ENCODE measurements at regions not wholly inside any gene's neighbourhood (a gene's known extent, or its start where the extent isn't known, plus 50 kb on each side); places are given as distances from the start of the nearest gene placed in this dataset.

DNA sequence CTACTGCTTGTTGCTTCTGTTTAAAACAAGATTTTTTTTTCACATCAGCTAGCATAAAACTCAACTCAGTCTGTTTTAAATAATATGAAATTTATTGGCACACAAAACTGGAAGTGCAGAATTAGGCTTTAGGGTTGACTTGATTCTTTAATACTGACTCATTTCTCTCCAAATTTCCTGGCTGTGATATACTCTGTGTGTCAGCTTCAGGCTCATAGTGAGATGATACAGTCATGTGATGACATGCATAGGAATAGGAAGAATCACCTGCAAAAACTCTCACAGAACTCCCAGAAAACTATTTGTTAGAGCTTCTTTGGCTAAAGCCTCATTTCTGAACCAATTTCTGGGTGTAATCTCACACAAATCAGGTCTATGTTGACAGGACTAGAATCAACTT is 1068.0 kb upstream of the EPHA7 start:
- TF ChIP-seq POLR2A (IDR thresholded peaks at IDR 0.05) (no peak), CTCF (IDR thresholded peaks at IDR 0.05) (no peak)

Measured in adrenal gland (tissue), 5 donors.